Stimulated activated CD4-positive, alpha-beta T cell treated with anti-CD3 and anti-CD28 coated beads, Interleukin-1b, Interleukin-23, amount 100 ng/mL, for 24 hours (primary cell): ENCODE measurements at regions not wholly inside any gene's neighbourhood (a gene's known extent, or its start where the extent isn't known, plus 50 kb on each side); places are given as distances from the start of the nearest gene placed in this dataset.
A peak's percentile ranks its signal among the peaks of the same experiment; 100 is the strongest.

Experiments used
- DNase-seq, 4 experiments: peaks; one replicate each; pipeline ENCODE4 v3.0.0-alpha.2; 2020; ENCODE audit warnings: low read depth in 4 of 4, low spot score in 1 of 4

- DNase-seq, result no peak
Measured at GRCh38 chr18:54767098-54767497, 61.2 kb upstream of the RAB27B start.

- no peak for DNase-seq
Measured at GRCh38 chr18:54769526-54770464, 58.5 kb upstream of the RAB27B start.

- no peak for DNase-seq
Measured at GRCh38 chr18:54772056-54772455, 56.2 kb upstream of the RAB27B start.

- no peak for DNase-seq
Measured at GRCh38 chr18:54774423-54774822, 53.9 kb upstream of the RAB27B start.

- DNase-seq, result no peak
Measured at GRCh38 chr18:54774981-54775665, 53.2 kb upstream of the RAB27B start.

GRCh38 chr18:54775686-54776085 is 52.6 kb upstream of the RAB27B start:
- no peak for DNase-seq

GRCh38 chr18:54776282-54776977 is 51.8 kb upstream of the RAB27B start:
- peak in 1 of 4 experiments; percentile 10 for DNase-seq

GRCh38 chr18:54777118-54777791 is 51.0 kb upstream of the RAB27B start:
- no peak for DNase-seq

GRCh38 chr18:54777989-54778388 is 50.3 kb upstream of the RAB27B start:
- no peak for DNase-seq
